ENCODE measurements at regions not wholly inside any gene's neighbourhood (a gene's known extent, or its start where the extent isn't known, plus 50 kb on each side); places are given as distances from the start of the nearest gene placed in this dataset.

- no peak for TF ChIP-seq CTCF (IDR thresholded peaks at IDR 0.05)
- Histone ChIP-seq H3K27me3 (ENCODE audit: control insufficient read depth, insufficient read depth, low read length) (no peaks in the 10 kb centered on the region), H3K27ac (ENCODE audit: low read length) (no peak overlapping the region), H3K4me3 (ENCODE audit: low read length) (no peak overlapping the region), H3K4me1 (ENCODE audit: control insufficient read depth, insufficient read depth, low read length) (no peaks in the 10 kb centered on the region), H3K36me3 (ENCODE audit: control insufficient read depth, insufficient read depth, low read length) (no peaks in the 10 kb centered on the region), H3K9me3 (ENCODE audit: control insufficient read depth, insufficient read depth, low read length) (no peaks in the 10 kb centered on the region)
- no peaks in the 10 kb centered on the region for H3K36me3 Mint-ChIP-seq
- no peaks in the 10 kb centered on the region for H3K9me3 Mint-ChIP-seq
- no peaks in the 10 kb centered on the region for H3K4me1 Mint-ChIP-seq
- DNase-seq (no peak), ATAC-seq (no peak)
- H3K4me3 Mint-ChIP-seq = no peak overlapping the region
- peaks cover 0 to 5% of the 10 kb centered on the region in 2 donors for H3K27me3 Mint-ChIP-seq (ENCODE audit: low read depth in 2 of 2)
- no peak overlapping the region for H3K27ac Mint-ChIP-seq
- intact Hi-C loops (cut with micrococcal nuclease) = no loop called here
Measured at GRCh38 chr10:44143556-44143955, 241.3 kb downstream of the CXCL12 start.

GRCh38 chr10:44132361-44133289, 252.3 kb downstream of the CXCL12 start:
- H3K27me3 ChIP-seq (ENCODE audit: control insufficient read depth, insufficient read depth, low read length) = no peaks in the 10 kb centered on the region
- H3K4me1 ChIP-seq (ENCODE audit: control insufficient read depth, insufficient read depth, low read length) = no peaks in the 10 kb centered on the region
- peaks cover 2 to 16% of the 10 kb centered on the region in 2 donors for H3K27me3 Mint-ChIP-seq (ENCODE audit: low read depth in 2 of 2)
- no peaks in the 10 kb centered on the region for H3K36me3 Mint-ChIP-seq
- H3K27ac ChIP-seq (ENCODE audit: low read length) = no peak overlapping the region
- no peak for ATAC-seq
- intact Hi-C loops (cut with micrococcal nuclease) = no loop called here
- no peaks in the 10 kb centered on the region for H3K4me1 Mint-ChIP-seq
- TF ChIP-seq CTCF (IDR thresholded peaks at IDR 0.05) = no peak
- 91% methylated on average over 11 of the region's 11 CpGs for WGBS (ENCODE audit: insufficient coverage)
- H3K27ac Mint-ChIP-seq = no peak overlapping the region
- H3K9me3 Mint-ChIP-seq = no peaks in the 10 kb centered on the region
- DNase-seq = no peak
- H3K4me3 ChIP-seq (ENCODE audit: low read length) = no peak overlapping the region
- no peaks in the 10 kb centered on the region for H3K36me3 ChIP-seq (ENCODE audit: control insufficient read depth, insufficient read depth, low read length)
- H3K4me3 Mint-ChIP-seq = no peak overlapping the region
- H3K9me3 ChIP-seq (ENCODE audit: control insufficient read depth, insufficient read depth, low read length) = no peaks in the 10 kb centered on the region

- no peaks in the 10 kb centered on the region for H3K36me3 Mint-ChIP-seq
- intact Hi-C loops (cut with micrococcal nuclease) = no loop called here
- H3K27ac ChIP-seq (ENCODE audit: low read length) = no peak overlapping the region
- H3K9me3 ChIP-seq (ENCODE audit: control insufficient read depth, insufficient read depth, low read length) = no peaks in the 10 kb centered on the region
- no peak overlapping the region for H3K4me3 Mint-ChIP-seq
- no peak overlapping the region for H3K27ac Mint-ChIP-seq
- peaks cover 10 to 30% of the 10 kb centered on the region in 2 donors for H3K27me3 Mint-ChIP-seq (ENCODE audit: low read depth in 2 of 2)
- no peak for TF ChIP-seq CTCF (IDR thresholded peaks at IDR 0.05)
- no peak for DNase-seq
- H3K27me3 ChIP-seq (ENCODE audit: control insufficient read depth, insufficient read depth, low read length) = no peaks in the 10 kb centered on the region
- no peaks in the 10 kb centered on the region for H3K4me1 Mint-ChIP-seq
- 82% methylated on average over 5 of the region's 5 CpGs for WGBS (ENCODE audit: insufficient coverage)
- no peaks in the 10 kb centered on the region for H3K9me3 Mint-ChIP-seq
- no peaks in the 10 kb centered on the region for H3K36me3 ChIP-seq (ENCODE audit: control insufficient read depth, insufficient read depth, low read length)
- no peak for ATAC-seq
- no peak overlapping the region for H3K4me3 ChIP-seq (ENCODE audit: low read length)
- no peaks in the 10 kb centered on the region for H3K4me1 ChIP-seq (ENCODE audit: control insufficient read depth, insufficient read depth, low read length)
Measured at GRCh38 chr10:44126291-44126717, 258.6 kb downstream of the CXCL12 start.

- H3K4me1 ChIP-seq (ENCODE audit: control insufficient read depth, insufficient read depth, low read length) = no peaks in the 10 kb centered on the region
- H3K27ac ChIP-seq (ENCODE audit: low read length) = no peak overlapping the region
- DNase-seq = no peak
- no peak for TF ChIP-seq CTCF (IDR thresholded peaks at IDR 0.05)
- H3K27me3 Mint-ChIP-seq (ENCODE audit: low read depth in 2 of 2) = peaks cover 10 to 30% of the 10 kb centered on the region in 2 donors
- no peaks in the 10 kb centered on the region for H3K27me3 ChIP-seq (ENCODE audit: control insufficient read depth, insufficient read depth, low read length)
- H3K27ac Mint-ChIP-seq = no peak overlapping the region
- WGBS (ENCODE audit: insufficient coverage) = no CpG with 5 or more reads among the region's 1 CpG
- no peaks in the 10 kb centered on the region for H3K9me3 Mint-ChIP-seq
- no peak overlapping the region for H3K4me3 ChIP-seq (ENCODE audit: low read length)
- H3K4me1 Mint-ChIP-seq = no peaks in the 10 kb centered on the region
- no peaks in the 10 kb centered on the region for H3K9me3 ChIP-seq (ENCODE audit: control insufficient read depth, insufficient read depth, low read length)
- no peaks in the 10 kb centered on the region for H3K36me3 ChIP-seq (ENCODE audit: control insufficient read depth, insufficient read depth, low read length)
- no peaks in the 10 kb centered on the region for H3K36me3 Mint-ChIP-seq
- no peak overlapping the region for H3K4me3 Mint-ChIP-seq
- ATAC-seq = no peak
- intact Hi-C loops (cut with micrococcal nuclease) = no loop called here
Measured at GRCh38 chr10:44125879-44126278, 259.0 kb downstream of the CXCL12 start.
